ENCODE measurements at regions not wholly inside any gene's neighbourhood (a gene's known extent, or its start where the extent isn't known, plus 50 kb on each side); places are given as distances from the start of the nearest gene placed in this dataset.
A peak's percentile ranks its signal among the peaks of the same experiment; 100 is the strongest.

- H3K27me3 ChIP-seq = no peaks in the 10 kb centered on the region
- WGBS, 2 donors = 95 to 96% methylated on average over 1 of the region's 1 CpG
- H3K36me3 ChIP-seq (replicated peaks in 1 of 2; ENCODE audit: insufficient read depth in 1 of 2, low read depth in 2 of 2) = no peaks in the 10 kb centered on the region
- no peaks in the 10 kb centered on the region for H3K9me3 ChIP-seq
- no peaks in the 10 kb centered on the region for H3K4me1 ChIP-seq
- H3K27ac ChIP-seq = no peak overlapping the region
- no peak for ATAC-seq
- DNase-seq = no peak
- TF ChIP-seq POLR2A (IDR thresholded peaks at IDR 0.05) (no peak), CTCF (IDR thresholded peaks at IDR 0.05) (no peak)
- H3K4me3 ChIP-seq = no peak overlapping the region
- intact Hi-C loops (cut with DNase I) = no loop called here
Observed at GRCh38 chr6:119980802-119981201, 631.2 kb upstream of the MAN1A1 start.

- DNase-seq (no peak), ATAC-seq (no peak)
- Histone ChIP-seq H3K4me3 (no peak overlapping the region), H3K27ac (no peak overlapping the region), H3K27me3 (no peaks in the 10 kb centered on the region), H3K4me1 (no peaks in the 10 kb centered on the region), H3K36me3 (replicated peaks in 1 of 2; ENCODE audit: insufficient read depth in 1 of 2, low read depth in 2 of 2) (no peaks in the 10 kb centered on the region), H3K9me3 (no peaks in the 10 kb centered on the region)
- intact Hi-C loops (cut with DNase I) = no loop called here
- WGBS, 2 donors = 6 to 7% methylated on average over 1 of the region's 1 CpG
- TF ChIP-seq CTCF (IDR thresholded peaks at IDR 0.05) (peak in 1 of 7 experiments; percentile 13), POLR2A (IDR thresholded peaks at IDR 0.05) (no peak)
Observed at GRCh38 chr6:119979862-119980261, 630.3 kb upstream of the MAN1A1 start.

- H3K36me3 ChIP-seq (replicated peaks in 1 of 2; ENCODE audit: insufficient read depth in 1 of 2, low read depth in 2 of 2) = no peaks in the 10 kb centered on the region
- H3K27ac ChIP-seq = no peak overlapping the region
- WGBS, 2 donors = 81 to 82% methylated on average over 2 of the region's 2 CpGs
- no peak for TF ChIP-seq POLR2A (IDR thresholded peaks at IDR 0.05)
- TF ChIP-seq CTCF (IDR thresholded peaks at IDR 0.05) = peak in 6 of 7 experiments; percentile 37 to 54 (median 42)
- intact Hi-C loops (cut with DNase I) = no loop called here
- H3K4me1 ChIP-seq = no peaks in the 10 kb centered on the region
- H3K27me3 ChIP-seq = no peaks in the 10 kb centered on the region
- no peaks in the 10 kb centered on the region for H3K9me3 ChIP-seq
- no peak overlapping the region for H3K4me3 ChIP-seq
- ATAC-seq (no peak), DNase-seq (peak; percentile 24 to 59 (median 28))
Observed at GRCh38 chr6:119978274-119978889, 628.8 kb upstream of the MAN1A1 start.

GRCh38 chr6:119974430-119975159 is 625.0 kb upstream of the MAN1A1 start:
- WGBS, 2 donors = 86 to 87% methylated on average over 6 of the region's 6 CpGs
- intact Hi-C loops (cut with DNase I) = no loop called here
- Histone ChIP-seq H3K27me3 (no peaks in the 10 kb centered on the region), H3K9me3 (no peaks in the 10 kb centered on the region), H3K27ac (no peak overlapping the region), H3K36me3 (replicated peaks in 1 of 2; ENCODE audit: insufficient read depth in 1 of 2, low read depth in 2 of 2) (no peaks in the 10 kb centered on the region), H3K4me1 (no peaks in the 10 kb centered on the region), H3K4me3 (no peak overlapping the region)
- TF ChIP-seq POLR2A (IDR thresholded peaks at IDR 0.05) = no peak
- TF ChIP-seq CTCF (IDR thresholded peaks at IDR 0.05) = no peak
- DNase-seq = no peak
- ATAC-seq = no peak

- ATAC-seq = no peak
- TF ChIP-seq CTCF (IDR thresholded peaks at IDR 0.05) (no peak), POLR2A (IDR thresholded peaks at IDR 0.05) (no peak)
- Histone ChIP-seq H3K9me3 (no peaks in the 10 kb centered on the region), H3K27me3 (no peaks in the 10 kb centered on the region), H3K4me1 (no peaks in the 10 kb centered on the region), H3K27ac (no peak overlapping the region), H3K4me3 (no peak overlapping the region), H3K36me3 (replicated peaks in 1 of 2; ENCODE audit: insufficient read depth in 1 of 2, low read depth in 2 of 2) (no peaks in the 10 kb centered on the region)
- DNase-seq = no peak
- intact Hi-C loops (cut with DNase I) = no loop called here
- whole genome bisulfite sequencing, 2 donors = 80 to 81% methylated on average over 8 of the region's 8 CpGs
Observed at GRCh38 chr6:119966484-119966883, 616.9 kb upstream of the MAN1A1 start.

Data from body of pancreas (tissue), 4 donors.